Stimulated activated memory B cell treated with anti-CD40 and anti-IgM and Interleukin-4, amounts not matched to agents 10 μg/mL and 1 μg/mL and 100 μg/mL, for 72 hours (primary cell): ENCODE measurements at regions not wholly inside any gene's neighbourhood (a gene's known extent, or its start where the extent isn't known, plus 50 kb on each side); places are given as distances from the start of the nearest gene placed in this dataset.

Experiments
- ATAC-seq: fragments of 150-1000 bp; cut with Tn5 transposase; 2 replicates; pipeline ENCODE4 v1.10.0; 2021
- H3K27ac Mint-ChIP-seq: one replicate; pipeline ENCODE4 v1.8.0; 2022; ENCODE audit warnings: mild to moderate bottlenecking, mixed read lengths
- H3K27me3 Mint-ChIP-seq: one replicate; pipeline ENCODE4 v1.8.0; 2022; ENCODE audit warnings: mixed read lengths
- H3K36me3 Mint-ChIP-seq: one replicate; pipeline ENCODE4 v1.8.0; 2022; ENCODE audit warnings: mixed read lengths
- H3K4me1 Mint-ChIP-seq: one replicate; pipeline ENCODE4 v1.8.0; 2022; ENCODE audit warnings: mixed read lengths
- H3K4me3 Mint-ChIP-seq: one replicate; pipeline ENCODE4 v1.8.0; 2022; ENCODE audit warnings: mild to moderate bottlenecking, moderate library complexity, mixed read lengths
- H3K9me3 Mint-ChIP-seq: one replicate; pipeline ENCODE4 v1.8.0; 2022; ENCODE audit warnings: mixed read lengths

DNA sequence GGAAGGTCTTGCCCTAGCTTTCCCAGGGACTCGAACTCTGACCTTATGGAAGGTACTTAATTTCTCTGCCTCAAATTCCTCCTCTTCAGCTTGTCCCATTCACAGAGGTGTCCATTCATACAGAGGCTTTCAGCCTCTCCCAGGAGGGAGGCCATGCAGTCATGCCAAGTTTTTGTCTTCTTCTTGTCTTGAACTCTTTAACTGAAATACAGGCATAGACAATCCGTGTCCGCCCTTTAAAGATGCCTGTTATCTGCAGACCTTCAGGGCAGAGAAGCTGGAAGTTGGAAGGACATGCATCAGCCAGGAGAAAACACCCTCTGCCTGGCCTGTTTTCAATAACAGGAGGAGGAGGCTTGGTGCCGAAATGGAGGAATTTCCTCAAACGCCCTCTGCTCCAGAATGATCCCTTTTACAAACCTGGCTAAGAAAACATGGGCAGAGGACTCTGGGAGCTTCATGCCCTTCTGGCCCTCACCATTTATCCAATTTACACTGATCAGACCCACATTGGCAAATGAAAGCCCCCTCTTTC is 308.3 kb downstream of the MYCN start:
- Mint-ChIP-seq H3K27me3 (peaks cover 9% of the 10 kb centered on the region), H3K36me3 (no peaks in the 10 kb centered on the region), H3K4me1 (no peaks in the 10 kb centered on the region), H3K4me3 (no peak overlapping the region), H3K9me3 (no peaks in the 10 kb centered on the region), H3K27ac (no peak overlapping the region)
- ATAC-seq, result no peak

DNA sequence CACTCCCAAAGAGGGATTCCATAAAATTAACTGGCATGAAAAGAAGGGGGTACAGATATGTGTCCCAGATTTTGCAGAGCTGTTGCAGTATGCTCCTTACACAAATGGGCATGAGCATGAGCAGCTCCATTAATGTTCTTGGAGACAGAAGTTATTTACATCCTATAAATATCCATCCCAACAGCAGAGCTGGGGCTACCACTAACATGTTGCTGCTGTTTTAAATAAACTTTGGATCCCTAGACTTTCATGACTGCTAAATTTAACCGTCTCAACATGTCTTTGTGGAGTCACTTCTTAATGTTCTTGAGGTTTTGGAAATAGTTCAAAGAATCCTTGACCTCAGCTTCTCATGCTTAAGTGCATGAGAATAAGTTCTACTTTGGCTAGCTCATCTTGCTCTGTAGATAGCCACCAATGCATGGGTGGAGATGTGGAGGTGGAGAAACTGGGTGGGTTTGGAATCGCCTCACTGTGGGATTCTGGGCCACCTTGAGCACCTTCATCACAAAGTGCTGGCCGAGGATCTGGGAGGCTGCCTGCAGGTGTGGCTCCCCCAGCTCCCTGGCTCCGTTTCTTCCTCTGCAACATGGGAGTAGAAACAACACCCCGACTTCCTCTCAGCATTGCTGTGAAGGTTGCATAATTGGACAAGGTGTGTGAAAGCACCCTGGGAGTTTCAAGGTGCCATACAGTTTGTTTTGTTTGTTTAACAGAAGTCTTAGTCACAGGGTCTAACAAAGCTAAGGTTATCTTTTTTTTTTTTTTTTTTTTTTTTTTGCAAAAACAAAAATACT is 307.2 kb downstream of the MYCN start:
- Mint-ChIP-seq H3K36me3 (no peaks in the 10 kb centered on the region), H3K4me1 (no peaks in the 10 kb centered on the region), H3K9me3 (no peaks in the 10 kb centered on the region), H3K27ac (no peak overlapping the region), H3K4me3 (no peak overlapping the region), H3K27me3 (no peaks in the 10 kb centered on the region)
- ATAC-seq, result no peak

DNA sequence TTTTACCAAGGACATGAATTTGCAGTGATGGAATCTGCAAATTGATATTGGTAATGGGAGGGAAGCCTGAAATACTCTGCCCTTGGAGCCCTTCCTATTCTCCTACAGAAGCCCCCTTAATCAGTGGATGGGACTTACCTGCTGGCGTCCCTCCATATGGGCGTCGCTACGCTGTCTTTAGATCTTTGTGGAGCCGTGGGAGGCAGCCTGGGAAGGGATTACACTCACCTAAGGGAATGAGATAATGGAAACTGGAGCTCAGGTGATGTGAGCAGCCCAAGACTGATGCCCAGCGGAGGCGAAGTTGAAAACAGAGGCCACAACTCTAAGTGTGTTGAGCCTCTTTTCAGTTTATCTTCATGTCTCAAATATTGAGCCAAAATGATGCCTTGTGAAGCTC is 306.6 kb downstream of the MYCN start:
- no peak overlapping the region for H3K27ac Mint-ChIP-seq
- H3K4me3 Mint-ChIP-seq, result no peak overlapping the region
- no peak for ATAC-seq
- no peaks in the 10 kb centered on the region for H3K36me3 Mint-ChIP-seq
- no peaks in the 10 kb centered on the region for H3K9me3 Mint-ChIP-seq
- no peaks in the 10 kb centered on the region for H3K27me3 Mint-ChIP-seq
- no peaks in the 10 kb centered on the region for H3K4me1 Mint-ChIP-seq

DNA sequence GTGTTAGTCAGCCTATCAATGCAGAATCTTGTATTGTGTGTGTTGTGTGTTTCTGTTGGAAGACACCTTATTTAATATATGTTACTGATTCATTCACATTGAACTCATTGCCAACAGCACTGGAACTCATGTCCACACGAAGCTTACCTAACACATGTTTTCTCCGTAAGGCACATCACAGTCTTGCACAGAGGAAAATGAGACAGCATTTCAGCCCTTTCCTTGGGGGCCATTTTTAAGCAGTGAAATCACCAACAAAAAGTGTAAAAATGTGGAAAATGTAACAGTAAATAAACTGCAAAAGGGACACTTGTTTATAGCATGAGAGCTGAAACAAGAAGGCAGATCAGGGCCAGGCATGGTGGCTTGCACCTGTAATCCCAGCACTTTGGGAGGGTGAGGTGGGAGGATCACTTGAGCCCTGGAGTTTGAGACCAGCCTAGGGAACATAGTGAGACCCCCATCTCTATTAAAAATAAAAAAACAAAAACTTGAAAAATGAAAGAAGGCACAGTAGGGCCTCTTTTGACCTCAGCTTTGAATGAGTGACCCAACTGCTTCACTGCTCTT is 306.0 kb downstream of the MYCN start:
- no peak for ATAC-seq
- Mint-ChIP-seq H3K27ac (no peak overlapping the region), H3K4me1 (no peaks in the 10 kb centered on the region), H3K27me3 (no peaks in the 10 kb centered on the region), H3K36me3 (no peaks in the 10 kb centered on the region), H3K9me3 (no peaks in the 10 kb centered on the region), H3K4me3 (no peak overlapping the region)

DNA sequence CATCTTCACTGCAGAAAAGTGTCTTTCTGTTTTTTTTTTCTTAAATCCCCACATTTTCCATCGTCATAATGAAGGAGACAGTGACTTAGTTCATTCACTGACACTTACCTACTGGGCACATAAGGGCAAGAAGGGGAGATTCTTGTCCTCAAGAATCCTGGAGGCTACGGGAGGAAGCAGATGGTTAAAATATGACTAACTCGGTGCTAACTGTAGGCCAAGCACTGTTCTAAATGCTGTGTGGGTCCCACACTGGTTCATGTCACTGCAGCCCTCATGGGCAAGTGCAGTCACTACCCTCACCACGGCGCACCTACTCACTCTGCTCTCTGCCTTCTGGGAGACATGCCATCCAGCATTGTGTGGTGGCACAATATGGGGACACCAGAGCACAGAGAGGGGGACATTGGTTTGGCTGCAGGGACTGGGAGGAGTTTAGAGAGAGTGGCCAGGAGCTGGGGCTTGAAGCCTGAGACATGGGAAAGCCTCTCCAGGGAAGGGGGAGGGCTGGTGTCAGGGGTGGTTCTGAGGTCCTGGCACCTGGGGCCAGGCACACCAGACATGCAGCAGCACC is 305.2 kb downstream of the MYCN start:
- ATAC-seq, result no peak
- Mint-ChIP-seq H3K36me3 (no peaks in the 10 kb centered on the region), H3K27me3 (no peaks in the 10 kb centered on the region), H3K4me1 (no peaks in the 10 kb centered on the region), H3K4me3 (no peak overlapping the region), H3K9me3 (no peaks in the 10 kb centered on the region), H3K27ac (no peak overlapping the region)

DNA sequence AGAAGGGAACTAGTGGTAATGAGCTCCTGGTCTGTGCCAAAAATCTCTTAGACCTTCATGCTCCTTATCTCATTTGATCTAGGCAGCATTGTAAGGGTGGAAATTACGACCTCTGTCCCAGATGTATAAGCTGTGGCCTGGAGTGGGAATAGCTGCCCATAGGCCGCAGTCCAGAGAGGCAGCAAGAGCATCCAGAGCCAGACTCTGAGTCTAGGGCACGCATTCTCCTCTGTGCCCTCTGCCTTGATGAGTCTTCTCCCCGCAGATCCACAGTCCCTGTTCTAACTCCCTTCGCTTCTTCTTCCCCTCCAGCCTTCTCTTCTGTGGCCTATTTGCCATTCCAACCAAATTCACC is 304.6 kb downstream of the MYCN start:
- no peak overlapping the region for H3K4me3 Mint-ChIP-seq
- H3K27ac Mint-ChIP-seq, result no peak overlapping the region
- H3K9me3 Mint-ChIP-seq, result no peaks in the 10 kb centered on the region
- no peaks in the 10 kb centered on the region for H3K36me3 Mint-ChIP-seq
- H3K4me1 Mint-ChIP-seq, result no peaks in the 10 kb centered on the region
- no peaks in the 10 kb centered on the region for H3K27me3 Mint-ChIP-seq
- no peak for ATAC-seq

DNA sequence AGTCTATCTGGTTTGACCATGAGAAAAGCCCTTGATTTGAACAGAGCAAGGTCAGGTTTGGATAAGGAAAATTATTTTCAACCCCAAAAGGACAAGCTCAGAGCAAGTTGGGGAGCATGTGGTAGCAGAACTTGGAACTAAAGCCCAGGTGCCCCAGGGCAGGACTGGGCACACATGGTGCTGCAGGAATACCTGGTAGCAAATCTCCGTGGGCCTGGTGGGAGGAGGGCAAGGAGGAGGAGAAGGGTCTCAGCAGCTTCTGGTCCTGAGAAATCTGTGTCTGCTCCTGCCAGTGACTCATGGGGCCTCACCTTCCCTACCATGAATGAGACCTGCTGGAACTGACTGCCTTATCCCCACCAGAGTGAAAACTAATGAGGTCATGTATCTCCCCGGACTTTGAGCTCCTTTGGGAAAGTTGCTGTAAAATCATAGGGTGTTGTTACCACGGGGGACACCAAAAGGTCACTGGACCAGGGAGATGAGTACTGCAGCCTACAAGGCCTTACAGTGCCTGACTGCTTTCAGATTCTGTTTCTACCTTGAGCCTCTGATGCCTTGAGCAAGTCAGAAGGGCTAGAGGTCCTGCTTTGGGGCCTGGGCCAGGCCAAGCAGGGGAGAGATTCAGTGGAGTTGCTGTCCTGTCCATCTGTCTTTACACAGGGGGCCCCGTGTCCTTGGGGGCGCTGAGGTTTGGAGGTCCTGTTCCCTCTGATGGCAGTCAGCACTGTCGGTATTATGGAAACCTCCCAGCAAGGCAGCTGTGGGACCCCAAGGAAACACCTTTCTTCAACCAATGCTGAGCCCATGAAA is 304.0 kb downstream of the MYCN start:
- H3K27me3 Mint-ChIP-seq, result no peaks in the 10 kb centered on the region
- H3K4me1 Mint-ChIP-seq, result no peaks in the 10 kb centered on the region
- ATAC-seq, result no peak
- no peaks in the 10 kb centered on the region for H3K36me3 Mint-ChIP-seq
- no peaks in the 10 kb centered on the region for H3K9me3 Mint-ChIP-seq
- no peak overlapping the region for H3K4me3 Mint-ChIP-seq
- no peak overlapping the region for H3K27ac Mint-ChIP-seq

DNA sequence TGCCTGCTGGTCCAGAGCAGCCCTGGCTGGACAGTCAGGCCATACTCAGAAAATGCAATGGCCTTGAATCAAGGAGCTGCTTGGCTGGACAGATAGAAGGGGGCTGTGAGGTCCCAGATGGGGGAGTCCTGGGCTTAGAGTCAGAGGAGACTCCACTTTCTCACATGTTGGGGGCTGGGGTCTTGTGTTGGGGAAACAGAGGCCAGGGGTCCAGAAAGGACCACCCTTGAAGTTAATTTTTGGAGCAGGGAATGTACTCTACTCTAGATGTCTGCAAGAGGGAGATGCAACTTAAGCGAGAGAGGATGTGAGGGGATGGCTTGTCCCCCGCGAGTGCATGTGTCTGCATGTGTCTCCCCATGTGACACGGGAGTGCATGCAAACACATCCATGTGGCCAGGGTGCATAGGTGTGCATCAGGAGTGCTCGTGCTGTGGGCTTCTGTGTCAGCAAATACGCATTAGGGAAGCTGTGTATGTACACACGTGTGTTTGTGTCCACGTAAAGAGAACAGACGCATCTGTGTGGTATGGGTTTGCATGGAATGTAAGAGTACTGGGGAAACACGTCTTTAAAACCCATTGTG is 303.2 kb downstream of the MYCN start:
- no peak for ATAC-seq

DNA sequence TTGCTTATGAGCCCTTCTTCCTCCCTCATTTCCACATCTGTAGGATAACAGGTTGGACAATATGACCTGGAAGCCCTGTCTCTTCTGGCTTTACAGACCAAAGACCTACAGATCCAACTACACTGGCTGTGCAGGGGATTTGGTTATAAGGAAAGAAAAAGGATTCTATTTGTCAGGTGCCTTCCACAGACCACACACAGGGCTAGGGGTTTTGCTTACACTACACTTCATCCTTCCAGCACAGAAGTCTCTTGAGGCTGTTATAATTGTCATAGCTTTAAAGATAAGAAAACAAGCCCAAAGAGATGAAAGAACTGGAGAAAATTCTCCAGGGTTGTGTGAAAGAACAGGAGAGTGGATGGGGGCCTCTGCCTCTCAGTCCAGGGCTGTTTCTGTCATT is 302.6 kb downstream of the MYCN start:
- Mint-ChIP-seq H3K9me3 (no peaks in the 10 kb centered on the region), H3K4me1 (no peaks in the 10 kb centered on the region), H3K27ac (no peak overlapping the region), H3K4me3 (no peak overlapping the region), H3K36me3 (no peaks in the 10 kb centered on the region), H3K27me3 (no peaks in the 10 kb centered on the region)
- ATAC-seq, result no peak

More for the DNA sequence above, 303.2 kb downstream of the MYCN start:
- H3K4me1 Mint-ChIP-seq, result no peaks in the 10 kb centered on the region
- H3K27ac Mint-ChIP-seq, result no peak overlapping the region
- H3K36me3 Mint-ChIP-seq, result no peaks in the 10 kb centered on the region
- H3K9me3 Mint-ChIP-seq, result no peaks in the 10 kb centered on the region
- H3K4me3 Mint-ChIP-seq, result no peak overlapping the region
- no peaks in the 10 kb centered on the region for H3K27me3 Mint-ChIP-seq

DNA sequence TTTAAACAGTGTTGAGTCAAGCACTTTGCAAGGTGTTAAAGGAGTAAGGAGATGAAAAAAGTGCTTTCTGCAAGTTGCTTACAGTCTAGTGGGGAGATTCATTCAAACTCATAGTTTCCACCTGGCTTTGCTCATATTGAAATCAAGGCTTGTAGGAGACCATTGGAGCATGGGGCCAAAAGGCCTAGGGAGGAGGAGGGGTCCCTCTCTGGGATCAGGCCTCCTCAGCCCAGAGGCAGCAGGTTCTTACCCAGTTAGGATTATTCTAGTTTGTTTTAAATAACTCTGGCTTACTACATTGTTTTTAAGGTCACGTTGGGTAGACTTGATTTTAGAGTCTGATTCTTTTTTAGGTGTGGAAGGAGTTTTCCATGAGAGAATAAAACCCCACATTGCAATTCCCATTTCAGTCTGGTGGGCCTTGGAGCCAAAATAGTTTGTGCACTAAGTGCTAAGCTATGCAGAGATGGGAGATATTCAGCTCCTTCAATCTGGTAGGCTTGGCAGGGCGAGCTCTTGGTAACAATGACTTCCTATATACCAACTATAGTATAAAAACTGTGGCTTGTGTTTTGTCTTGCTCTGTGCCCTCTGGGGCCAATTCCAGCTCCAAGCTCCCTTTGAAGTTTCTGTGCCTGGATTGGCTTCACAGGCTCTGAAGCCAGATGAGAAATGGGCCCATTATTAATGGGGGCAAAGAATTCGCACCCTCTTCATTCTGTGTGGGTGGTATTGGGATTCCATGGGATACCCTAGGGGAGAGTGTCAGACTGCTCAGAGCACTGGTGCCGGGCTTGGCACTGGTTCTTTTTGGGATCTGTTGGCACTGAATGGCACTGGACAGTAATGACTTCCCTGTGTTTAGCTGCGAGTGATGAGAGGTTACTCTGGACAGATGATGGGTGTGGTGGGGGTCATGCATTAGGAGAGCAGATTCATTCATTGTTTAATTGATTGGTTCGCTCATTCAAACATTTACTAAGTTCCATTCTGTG is 301.1 kb downstream of the MYCN start:
- no peaks in the 10 kb centered on the region for H3K4me1 Mint-ChIP-seq
- no peaks in the 10 kb centered on the region for H3K36me3 Mint-ChIP-seq
- no peak for ATAC-seq
- peaks cover 13% of the 10 kb centered on the region for H3K27me3 Mint-ChIP-seq
- H3K9me3 Mint-ChIP-seq, result peaks cover 3% of the 10 kb centered on the region
- H3K27ac Mint-ChIP-seq, result no peak overlapping the region
- no peak overlapping the region for H3K4me3 Mint-ChIP-seq

DNA sequence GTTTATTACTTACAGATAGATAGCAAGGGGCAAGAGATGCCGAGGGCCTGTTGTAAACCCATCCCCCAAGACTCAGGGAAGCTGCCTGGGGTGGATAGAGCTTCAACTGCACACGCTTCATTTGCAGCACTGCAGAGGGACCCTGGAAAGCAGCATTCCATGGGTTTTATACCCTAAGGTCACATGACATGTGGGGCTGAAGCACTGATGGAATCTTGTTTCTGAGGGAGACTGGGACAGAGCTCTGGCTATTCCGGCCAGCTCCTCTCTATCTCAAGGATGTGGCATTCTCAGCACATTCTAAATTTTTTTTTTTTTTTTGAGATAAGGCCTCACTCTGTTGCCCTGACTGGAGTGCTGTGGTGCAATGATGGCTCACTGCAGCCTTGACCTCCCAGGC is 300.1 kb downstream of the MYCN start:
- H3K9me3 Mint-ChIP-seq, result peaks cover 3% of the 10 kb centered on the region
- no peak for ATAC-seq
- no peak overlapping the region for H3K4me3 Mint-ChIP-seq

DNA sequence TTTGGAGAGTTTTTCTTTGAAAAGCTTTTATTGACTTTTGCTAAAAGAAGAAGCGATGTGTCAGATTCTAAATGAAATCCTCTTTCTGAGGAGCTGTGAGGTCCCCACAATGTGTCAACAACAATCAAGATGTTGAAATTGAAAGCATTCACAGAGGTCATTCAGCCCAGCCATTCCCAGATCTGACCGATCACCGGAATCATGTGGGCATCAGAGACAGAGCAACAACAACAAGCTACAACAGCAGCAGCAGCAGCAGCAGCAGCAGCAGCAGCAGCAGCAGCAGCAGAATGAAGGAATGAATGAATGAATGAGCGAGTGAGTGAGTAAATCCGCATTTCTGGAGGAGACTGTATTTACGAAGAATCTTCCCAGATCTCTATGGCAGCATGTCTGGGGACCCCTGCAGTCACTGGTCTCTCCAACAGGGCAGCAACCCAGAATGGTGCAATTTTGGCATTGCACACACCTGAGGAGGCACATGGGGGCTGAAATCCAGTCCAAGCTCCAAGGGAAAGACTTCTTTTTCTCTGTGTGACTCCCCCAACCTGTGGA is 299.0 kb downstream of the MYCN start:
- H3K9me3 Mint-ChIP-seq, result peaks cover 3% of the 10 kb centered on the region
- ATAC-seq, result no peak
- no peaks in the 10 kb centered on the region for H3K4me1 Mint-ChIP-seq
- H3K4me3 Mint-ChIP-seq, result no peak overlapping the region
- H3K27me3 Mint-ChIP-seq, result peaks cover 25% of the 10 kb centered on the region
- no peaks in the 10 kb centered on the region for H3K36me3 Mint-ChIP-seq
- H3K27ac Mint-ChIP-seq, result no peak overlapping the region

More for the DNA sequence above, 300.1 kb downstream of the MYCN start:
- H3K27ac Mint-ChIP-seq, result no peak overlapping the region
- no peaks in the 10 kb centered on the region for H3K4me1 Mint-ChIP-seq
- peaks cover 22% of the 10 kb centered on the region for H3K27me3 Mint-ChIP-seq
- no peaks in the 10 kb centered on the region for H3K36me3 Mint-ChIP-seq

DNA sequence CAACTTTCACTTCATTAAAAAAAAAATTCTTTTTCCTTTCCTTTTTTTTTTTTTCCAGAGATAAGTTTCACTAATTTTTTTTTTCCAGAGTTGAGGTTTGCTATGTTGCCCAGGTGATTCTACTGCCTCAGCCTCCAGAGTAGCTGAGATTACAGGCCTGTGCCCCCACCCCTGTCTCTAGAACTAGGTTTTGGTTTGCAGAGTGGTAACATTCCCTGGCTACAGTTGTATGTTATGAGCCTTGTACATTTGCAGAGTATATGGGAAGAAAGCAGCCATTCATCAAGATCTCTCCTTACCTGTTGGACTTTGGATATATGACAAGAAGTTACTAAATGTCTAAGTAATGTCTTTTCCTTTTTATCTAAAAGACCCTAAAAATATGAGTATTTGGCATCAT is 298.4 kb downstream of the MYCN start:
- H3K36me3 Mint-ChIP-seq, result no peaks in the 10 kb centered on the region
- no peaks in the 10 kb centered on the region for H3K4me1 Mint-ChIP-seq
- no peak overlapping the region for H3K27ac Mint-ChIP-seq
- no peak for ATAC-seq
- peaks cover 3% of the 10 kb centered on the region for H3K9me3 Mint-ChIP-seq
- H3K4me3 Mint-ChIP-seq, result no peak overlapping the region
- H3K27me3 Mint-ChIP-seq, result peaks cover 25% of the 10 kb centered on the region
